ENCODE measurements at regions not wholly inside any gene's neighbourhood (a gene's known extent, or its start where the extent isn't known, plus 50 kb on each side); places are given as distances from the start of the nearest gene placed in this dataset.

- TF ChIP-seq POLR2A (IDR thresholded peaks at IDR 0.05; ENCODE audit: low read depth, low read length): no peak
- TF ChIP-seq POLR2AphosphoS5 (IDR thresholded peaks at IDR 0.05; ENCODE audit: low read depth, low read length): no peak
- TF ChIP-seq TAF1 (IDR thresholded peaks at IDR 0.05; ENCODE audit: borderline replicate concordance, low read depth, low read length): no peak
Measured at GRCh38 chr6:54037277-54037779, 73.9 kb upstream of the MLIP start.

Data from GM12892 (cell line).